Stimulated activated naive CD4-positive, alpha-beta T cell treated with Interleukin-2 at 50 U/mL for 16 hours (primary cell): ENCODE measurements at regions not wholly inside any gene's neighbourhood (a gene's known extent, or its start where the extent isn't known, plus 50 kb on each side); places are given as distances from the start of the nearest gene placed in this dataset.

Experiments
- DNase-seq: peaks from one replicate; lab custom pipeline; 2025; lab: John Stamatoyannopoulos, UW

DNA sequence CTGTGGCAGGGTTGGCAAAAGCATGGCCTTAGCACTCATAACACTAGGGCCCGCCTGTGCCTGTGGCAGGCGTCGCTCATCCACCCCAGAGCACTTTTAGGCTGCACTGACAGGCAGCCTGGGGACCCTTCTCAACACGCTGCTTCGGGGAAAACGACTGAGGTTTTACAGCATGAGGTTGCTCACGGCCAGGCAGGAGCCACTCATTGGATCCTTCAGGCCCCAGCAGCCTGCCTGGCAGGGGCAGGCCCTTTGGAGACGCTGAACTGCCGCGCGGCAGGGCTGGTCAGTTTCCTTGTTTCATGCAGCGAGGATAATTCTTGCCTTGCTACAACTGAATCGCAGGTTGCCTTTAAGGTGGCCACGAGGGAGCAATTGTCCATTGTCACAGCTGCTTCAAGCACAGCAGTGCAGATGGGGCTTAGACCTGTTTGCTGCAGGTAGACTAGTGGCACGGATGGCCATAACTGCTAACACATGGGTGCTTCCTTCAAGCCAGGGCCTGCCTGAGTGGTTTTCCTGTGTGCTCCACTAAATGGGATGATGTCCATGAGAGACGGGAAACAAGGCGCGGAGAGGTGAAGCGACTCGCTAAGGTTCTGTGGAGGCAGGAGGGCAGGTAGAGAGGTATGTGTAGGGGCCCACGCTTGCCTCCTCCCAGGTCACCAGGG, 49.9 kb upstream of the HS6ST1 start:
- DNase-seq = no peak

GRCh38 chr2:128369108-128369555, 50.5 kb upstream of the HS6ST1 start:
- no peak for DNase-seq

- no peak for DNase-seq
These were observed 51.2 kb upstream of the HS6ST1 start for GRCh38 chr2:128369602-128370467.

DNA sequence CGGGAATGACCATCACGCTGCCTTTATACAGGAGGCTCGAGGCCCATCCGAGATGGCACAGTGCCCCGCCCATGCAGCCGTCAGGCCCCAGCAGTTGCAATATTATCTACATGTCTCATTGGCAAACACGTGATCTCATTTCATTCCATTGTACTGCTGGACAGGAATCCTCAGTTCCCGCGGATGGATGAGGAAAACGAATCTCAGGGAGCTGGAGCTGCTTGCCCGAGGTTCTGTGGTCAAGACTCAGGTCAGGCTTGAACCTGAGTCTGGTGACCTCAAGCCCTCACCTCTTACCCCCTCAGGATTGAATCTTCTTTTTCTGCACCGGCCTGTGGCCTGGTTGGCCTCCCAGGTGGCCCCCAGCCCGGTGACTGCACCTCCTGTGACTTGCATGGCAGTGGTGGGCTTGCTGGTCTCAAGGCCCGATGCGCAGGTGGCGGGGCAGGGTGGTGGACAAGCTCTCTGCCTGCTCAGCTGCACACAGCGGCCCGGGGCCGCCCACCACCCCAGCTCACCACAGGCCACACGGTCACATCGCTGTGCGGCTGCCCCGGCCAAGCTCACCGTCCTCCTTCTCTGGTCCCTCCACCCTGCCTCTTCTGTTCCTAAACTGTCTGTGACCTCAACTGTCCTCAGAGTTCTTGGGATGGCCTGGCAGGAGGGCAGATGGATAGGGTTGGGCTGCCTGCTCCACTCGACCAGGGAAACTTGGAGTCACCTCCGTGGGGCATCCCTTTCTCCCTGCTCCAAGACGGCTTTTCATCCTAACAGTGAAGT, 52.0 kb upstream of the HS6ST1 start:
- no peak for DNase-seq

DNA sequence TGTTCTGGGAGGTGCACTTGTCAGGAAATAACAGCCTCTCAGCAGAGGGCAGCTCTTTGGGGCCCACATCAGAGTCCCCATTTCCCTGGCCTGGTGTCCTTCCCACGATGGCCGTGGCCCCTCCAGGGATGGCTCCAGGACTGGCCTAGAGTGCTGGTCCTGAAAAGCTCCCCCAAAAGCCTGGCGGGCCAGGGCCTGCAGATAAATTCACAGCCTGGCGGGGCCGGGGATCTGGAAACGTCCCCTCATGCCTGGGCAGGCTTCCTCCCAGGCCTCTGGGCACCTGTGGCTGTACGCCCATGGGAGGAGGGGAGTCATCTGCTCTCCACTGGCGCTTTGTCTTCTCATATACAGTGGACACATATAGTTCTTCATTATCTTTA, 52.6 kb upstream of the HS6ST1 start:
- DNase-seq = no peak

- no peak for DNase-seq
These were observed 53.1 kb upstream of the HS6ST1 start for GRCh38 chr2:128371648-128372345.

DNA sequence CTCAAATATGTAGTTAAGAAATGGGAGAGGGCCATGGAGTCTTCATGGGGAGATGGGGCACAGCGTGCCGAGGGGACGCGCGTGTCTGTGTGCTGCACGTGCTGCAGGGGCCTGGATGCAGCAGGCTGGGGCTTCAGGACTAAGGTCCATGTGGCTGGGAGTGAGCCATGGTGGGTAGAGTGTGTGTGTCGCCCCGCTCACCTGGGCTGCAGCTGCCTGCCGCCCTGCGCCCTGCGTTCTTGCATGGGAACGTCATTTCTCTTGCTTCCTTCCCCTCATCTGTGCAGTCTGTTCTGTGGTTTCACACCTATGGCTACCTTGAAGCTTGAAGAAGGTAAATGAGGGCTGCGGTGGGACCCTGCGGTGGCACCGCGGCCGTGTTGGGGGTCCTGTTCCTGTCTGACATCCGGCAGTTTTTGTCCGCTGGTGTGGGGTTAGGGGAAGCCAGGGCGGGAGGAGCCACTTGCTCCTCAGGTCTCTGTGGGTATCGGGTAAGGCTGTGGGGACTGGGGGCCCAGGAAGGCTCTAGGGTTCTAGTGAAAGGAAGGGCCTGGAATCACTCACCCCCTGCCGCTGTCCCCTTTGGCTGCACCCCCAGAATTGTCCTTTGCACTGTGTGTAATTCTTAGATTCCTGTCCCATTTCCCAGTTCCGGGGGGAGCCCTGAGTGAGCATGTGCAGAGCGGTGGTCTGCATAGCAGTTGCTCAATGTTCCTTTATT, 54.1 kb upstream of the HS6ST1 start:
- no peak for DNase-seq

GRCh38 chr2:128373451-128374000, 54.9 kb upstream of the HS6ST1 start:
- DNase-seq = no peak

DNA sequence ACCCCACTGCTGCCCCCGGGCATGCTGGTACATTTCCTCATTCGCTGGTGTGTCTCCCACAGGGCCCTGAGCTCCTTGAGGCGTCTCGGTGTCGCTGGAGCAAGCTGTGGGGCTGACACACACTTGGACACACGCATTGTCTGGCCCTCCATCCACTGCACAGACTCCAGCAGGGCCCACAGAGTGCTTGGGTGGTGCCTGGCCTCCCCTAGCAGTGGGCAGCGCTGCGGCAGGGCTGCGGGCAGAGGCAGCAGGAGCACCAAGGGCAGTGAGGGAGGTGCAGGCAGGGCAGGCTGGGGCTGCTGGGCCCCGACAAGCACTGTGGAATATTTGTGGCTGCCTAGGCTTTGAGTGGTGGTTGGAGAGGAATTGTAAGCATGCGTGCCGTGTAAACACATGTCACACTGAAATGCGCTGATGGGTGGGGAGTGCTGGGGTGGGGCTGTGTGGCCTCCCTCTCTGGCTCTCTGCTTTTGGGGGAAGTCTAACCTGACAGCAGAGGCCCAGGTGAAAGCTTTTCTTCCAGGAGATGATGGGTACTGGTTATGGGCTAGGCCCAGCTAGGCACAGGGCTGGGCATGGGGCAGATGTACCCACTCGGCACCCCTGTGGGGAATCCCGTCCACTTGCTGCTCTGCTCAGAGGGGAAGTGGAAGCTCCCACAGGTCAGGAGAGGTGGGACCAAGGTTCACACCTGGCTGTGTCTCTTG, 55.5 kb upstream of the HS6ST1 start:
- no peak for DNase-seq

GRCh38 chr2:128374711-128375413, 56.2 kb upstream of the HS6ST1 start:
- no peak for DNase-seq

DNA sequence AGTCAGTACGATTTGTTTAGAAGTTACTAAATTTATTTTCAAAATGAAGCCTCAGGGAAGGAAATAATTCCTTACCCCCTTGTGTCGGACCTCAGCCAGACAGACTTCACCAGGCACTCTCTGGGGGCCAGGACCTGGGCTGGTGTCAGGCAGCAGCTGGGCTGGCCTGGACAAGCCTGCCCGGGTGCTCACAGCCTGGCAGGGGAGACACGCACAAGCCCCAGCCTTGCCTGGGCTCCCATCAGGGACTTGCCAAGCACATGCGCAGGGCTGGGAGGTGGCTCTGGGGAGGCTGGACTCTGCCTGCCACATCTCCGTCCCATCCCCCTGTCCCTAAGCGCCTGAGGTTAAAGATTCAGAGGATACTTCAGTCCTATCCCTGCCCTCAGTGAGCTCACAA, 56.8 kb upstream of the HS6ST1 start:
- DNase-seq = no peak

- DNase-seq = no peak
These were observed 57.8 kb upstream of the HS6ST1 start for GRCh38 chr2:128376241-128377041.

- no peak for DNase-seq
These were observed 58.6 kb upstream of the HS6ST1 start for GRCh38 chr2:128377071-128377910.

GRCh38 chr2:128378231-128379020, 59.8 kb upstream of the HS6ST1 start:
- DNase-seq = no peak

DNA sequence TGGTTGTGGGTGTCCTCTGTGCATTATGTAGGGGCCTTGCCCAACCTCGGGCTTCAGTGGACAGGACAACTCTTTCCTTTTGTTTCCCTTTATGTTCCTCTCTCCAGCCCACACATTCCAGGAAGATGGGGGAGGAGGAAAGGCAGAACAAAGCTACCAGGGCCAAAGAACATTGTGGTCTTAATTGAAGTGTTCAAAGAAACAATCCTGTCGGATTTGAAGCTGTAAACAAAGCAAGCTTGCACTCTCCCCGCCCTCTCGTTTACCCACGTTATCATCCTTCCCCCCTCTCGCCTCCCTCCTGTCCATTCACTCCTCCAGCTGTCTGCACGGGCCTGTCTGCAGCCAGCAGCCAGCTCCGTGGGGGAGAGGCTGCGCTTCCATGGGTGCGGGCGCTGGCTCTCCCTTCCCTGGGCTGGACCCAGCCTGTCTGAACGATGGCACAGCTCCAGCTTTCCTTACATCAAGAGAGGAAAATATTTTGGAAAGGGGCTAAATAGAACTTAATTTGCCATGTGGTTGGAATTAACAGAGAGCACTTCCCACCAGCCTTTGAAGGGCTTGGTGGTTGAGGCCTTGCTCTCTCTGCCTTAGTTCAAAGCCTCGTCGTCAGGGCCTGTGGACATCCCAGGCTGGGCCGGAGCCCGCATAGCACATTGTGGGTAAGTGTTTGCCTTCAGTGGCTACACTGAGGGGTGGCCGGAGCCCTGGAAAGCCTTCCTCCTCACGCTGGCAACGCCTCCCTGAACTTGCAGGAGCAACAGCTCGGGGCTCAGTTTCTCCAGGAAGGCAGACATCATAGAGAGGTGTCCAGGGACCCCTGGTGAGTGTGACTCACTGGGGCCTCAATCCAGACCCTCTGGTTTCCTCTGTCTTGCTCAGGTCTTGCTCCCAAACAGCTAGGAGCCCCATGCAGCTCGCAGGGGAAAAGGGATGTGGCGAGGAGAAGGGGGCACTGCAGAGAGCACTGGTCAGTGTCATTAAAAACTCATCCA, 60.6 kb upstream of the HS6ST1 start:
- no peak for DNase-seq
